GM19467 (cell line): ENCODE measurements at regions not wholly inside any gene's neighbourhood (a gene's known extent, or its start where the extent isn't known, plus 50 kb on each side); places are given as distances from the start of the nearest gene placed in this dataset.
"Not testable (repeated sequence)": the region's sequence is repeated elsewhere in the genome, so short reads cannot be mapped to it uniquely, and the experiment has no call there.

ENCODE experiments used
- ATAC-seq: cut with Tn5 transposase; IDR thresholded peaks from one replicate; pipeline ENCODE4 v1.9.1; 2021; ENCODE audit warnings: mild to moderate bottlenecking, moderate library complexity; ENCODE audit not compliant: unreplicated experiment

DNA sequence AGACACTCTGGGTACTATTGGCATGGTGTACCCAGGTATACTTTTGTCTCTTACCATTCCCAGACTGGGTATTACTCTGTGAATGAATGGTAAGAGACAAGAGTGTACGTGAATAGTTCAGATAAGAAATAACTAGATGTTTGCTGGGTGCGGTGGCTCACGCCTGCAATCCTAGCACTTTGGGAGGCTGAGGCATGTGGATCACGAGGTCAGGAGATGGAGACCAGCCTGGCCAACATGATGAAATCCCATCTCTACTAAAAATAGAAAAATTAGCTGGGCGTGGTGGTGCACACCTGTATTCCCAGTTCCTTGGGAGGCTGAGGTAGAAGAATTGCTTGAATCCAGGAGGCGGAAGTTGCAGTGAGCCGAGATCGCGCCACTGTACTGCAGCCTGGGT, 75.8 kb upstream of the VKORC1L1 start:
- ATAC-seq: not testable (repeated sequence)

- ATAC-seq: not testable (repeated sequence)
These were observed 75.3 kb upstream of the VKORC1L1 start for GRCh38 chr7:65797566-65797965.

DNA sequence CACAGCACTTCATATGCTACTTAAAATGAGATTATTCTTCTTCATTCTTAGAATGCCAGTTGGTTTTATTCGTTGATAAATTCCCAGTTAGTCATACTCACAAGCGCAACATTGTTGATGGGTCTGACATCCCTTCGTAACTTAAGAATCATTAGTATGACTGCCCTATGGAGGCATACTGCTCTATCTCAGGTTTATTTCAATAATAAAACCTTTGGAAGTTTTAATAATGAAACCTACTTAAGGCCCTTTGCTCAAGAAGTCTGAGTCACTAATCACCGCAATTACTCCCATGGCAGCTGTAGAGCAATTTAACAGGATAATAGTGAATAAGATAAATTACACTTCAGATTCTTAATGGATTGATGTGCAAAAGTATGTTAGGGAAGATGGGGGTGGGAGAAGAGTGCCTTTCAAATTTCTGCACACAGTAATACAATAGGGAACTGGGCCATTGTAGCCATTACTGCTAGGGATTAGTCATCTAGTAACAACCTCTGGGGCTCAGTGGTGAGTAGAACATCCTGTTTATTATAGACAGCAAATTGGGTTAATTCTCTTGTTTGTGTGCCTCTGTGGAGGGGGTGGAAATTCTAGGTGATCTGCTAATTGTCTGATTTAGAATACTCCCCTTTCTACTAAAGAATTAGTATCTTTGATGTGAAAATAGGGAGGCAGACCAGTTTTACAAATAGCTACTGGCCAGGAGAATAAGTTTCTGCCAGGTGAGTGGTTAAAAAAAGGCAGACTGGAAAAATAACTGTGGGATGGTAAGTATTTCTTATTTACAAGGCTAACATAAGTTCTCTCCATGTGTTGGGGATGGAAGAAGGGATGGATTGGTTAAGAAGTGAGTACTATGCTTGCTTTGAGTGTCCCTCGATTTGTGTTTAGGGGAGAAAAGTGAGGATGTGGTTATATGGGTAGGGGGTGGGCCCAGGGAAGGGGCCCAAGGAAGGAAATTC, 74.5 kb upstream of the VKORC1L1 start:
- peak; percentile 93 for ATAC-seq

DNA sequence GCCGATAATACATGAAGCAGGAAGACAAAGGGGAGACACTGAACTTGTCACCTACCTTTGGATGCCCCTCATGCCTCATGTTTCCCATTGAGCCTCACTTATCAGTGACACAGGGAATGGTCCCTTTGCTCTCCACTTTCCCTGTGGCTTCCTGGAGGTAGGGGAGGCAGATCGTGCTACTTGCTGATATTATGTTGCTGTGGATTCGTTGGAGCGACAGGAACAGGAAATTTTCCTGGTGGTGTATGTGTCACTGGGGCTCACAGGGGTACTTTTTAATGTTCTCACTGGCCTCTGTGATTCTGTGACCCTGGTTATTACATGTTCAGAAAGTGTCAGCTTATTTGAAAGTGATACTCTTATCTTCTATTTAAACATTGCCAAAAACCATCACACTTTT, 72.7 kb upstream of the VKORC1L1 start:
- not testable (repeated sequence) for ATAC-seq

DNA sequence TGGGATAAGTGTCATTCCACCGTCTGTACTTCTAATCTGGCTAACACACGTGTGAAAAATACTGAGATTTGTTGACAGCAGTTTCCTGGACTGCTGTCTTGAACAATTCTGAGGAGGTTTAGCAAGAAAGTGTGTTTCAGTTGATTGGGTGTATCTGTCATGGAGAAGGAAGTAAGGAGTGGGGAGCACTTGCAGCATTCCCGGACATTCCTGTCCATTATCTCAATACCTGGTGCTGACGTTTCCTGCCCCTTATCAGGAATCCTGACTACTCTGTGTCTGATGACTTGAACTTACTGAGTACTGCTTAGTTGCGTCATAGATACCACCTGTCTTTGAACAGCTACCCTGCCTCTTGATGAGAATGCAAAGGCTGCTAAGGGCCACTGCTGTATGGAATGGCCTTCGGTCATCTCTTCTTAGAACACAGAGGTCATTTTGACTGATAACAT, 72.0 kb upstream of the VKORC1L1 start:
- no peak for ATAC-seq

- ATAC-seq: no peak
These were observed 68.0 kb upstream of the VKORC1L1 start for GRCh38 chr7:65804887-65805286.

GRCh38 chr7:65807067-65807466, 65.8 kb upstream of the VKORC1L1 start:
- ATAC-seq: not testable (repeated sequence)

DNA sequence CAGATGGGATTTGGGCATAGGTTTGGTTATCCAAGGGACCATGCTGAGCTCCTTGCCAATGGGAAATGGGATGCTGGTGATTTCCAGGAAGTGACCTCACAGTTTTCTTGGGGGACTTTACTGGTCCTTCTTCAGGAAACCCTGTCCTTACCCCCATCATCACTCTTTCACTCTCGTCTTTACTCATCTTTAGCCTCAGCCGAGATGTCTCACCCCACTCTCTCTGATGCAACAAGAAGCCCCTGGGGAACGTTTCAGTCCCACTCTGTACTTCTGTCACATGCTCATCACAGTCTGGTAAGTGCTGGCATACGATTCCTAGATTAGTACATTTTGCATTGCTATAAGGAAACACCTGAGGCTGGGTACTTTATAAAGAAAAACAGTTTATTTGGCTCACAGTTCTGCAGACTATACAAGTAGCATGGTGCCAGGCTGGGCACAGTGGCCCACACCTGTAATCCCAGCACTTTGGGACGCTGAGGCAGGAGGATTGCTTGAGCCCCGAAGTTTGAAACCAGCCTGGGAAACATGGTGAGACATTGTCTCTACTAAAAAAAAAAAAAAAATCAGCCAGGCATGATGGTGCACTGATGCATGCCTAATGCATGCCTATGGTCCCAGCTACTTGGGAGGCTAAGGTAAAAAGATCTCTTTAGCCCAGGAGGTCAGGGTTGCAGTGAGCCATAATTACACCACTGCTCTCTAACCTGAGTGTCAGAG, 63.5 kb upstream of the VKORC1L1 start:
- ATAC-seq: peak; percentile 86

DNA sequence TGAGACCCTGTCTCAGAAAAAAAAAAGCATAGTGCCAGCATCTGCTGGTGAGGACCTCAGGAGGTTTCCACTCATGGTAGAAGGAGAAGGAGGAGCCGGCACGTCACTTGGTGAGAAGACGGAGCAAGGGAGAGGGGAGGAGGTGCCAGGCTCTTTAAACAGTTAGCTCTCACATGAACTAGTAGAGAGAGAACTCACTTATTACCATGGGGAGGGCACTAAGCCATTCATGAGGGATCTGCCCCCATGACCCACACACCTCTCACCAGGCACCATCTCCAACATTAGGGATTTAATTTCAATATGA, 62.9 kb upstream of the VKORC1L1 start:
- peak; percentile 28 for ATAC-seq

DNA sequence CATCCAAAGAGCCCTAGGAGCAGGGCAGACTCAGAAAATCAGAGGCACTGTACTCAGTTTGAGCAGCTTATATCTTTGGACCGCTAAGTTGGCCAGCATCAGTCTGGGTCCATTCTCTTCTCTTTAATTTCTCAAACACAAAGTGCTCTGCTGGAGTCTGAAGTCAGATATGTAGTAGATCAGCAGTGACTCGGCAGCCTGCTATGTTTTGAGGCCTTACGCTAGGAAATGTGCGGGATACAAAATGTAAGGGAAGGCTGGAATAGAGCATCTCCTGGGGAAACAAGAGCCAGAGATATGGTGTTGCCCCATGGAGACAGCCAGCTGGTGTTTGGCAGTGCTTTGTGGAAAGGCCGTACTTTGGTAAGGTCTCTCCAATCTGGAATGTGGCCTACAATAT, 60.6 kb upstream of the VKORC1L1 start:
- no peak for ATAC-seq

GRCh38 chr7:65814556-65815167, 58.2 kb upstream of the VKORC1L1 start:
- not testable (repeated sequence) for ATAC-seq

DNA sequence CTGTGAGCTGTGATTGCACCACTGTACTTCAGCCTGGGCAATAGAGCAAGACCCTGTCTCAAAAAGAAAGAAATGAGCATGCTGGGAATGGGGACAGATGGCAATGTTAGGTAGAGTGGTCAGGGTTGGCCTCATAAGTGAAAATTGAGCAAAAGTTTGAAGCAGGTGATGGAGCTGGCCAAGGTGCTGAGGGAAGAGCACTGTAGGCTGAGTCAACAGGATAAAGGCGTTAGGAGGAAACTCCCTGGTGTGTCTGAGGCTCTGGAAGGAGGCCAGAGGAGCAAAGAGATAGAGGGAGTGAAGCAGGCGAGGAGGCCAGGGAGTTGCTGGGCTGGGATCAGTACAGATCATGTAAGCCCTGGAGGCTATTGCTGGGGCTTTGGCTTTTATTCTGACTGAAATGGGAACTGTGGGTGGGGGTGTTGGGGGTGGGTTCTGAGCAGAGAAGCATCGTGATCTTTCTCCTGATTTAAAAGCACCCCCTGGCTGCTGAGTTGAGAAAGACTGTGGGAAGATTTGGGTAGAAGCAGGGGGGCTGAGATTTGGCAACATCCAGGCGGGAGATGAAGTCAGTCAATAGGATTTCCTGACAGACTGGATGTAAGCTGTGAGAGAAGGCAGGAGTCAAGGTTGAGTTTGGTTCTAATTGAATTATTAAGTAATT, 52.5 kb upstream of the VKORC1L1 start:
- ATAC-seq: no peak
